ENCODE measurements at regions not wholly inside any gene's neighbourhood (a gene's known extent, or its start where the extent isn't known, plus 50 kb on each side); places are given as distances from the start of the nearest gene placed in this dataset.

DNA sequence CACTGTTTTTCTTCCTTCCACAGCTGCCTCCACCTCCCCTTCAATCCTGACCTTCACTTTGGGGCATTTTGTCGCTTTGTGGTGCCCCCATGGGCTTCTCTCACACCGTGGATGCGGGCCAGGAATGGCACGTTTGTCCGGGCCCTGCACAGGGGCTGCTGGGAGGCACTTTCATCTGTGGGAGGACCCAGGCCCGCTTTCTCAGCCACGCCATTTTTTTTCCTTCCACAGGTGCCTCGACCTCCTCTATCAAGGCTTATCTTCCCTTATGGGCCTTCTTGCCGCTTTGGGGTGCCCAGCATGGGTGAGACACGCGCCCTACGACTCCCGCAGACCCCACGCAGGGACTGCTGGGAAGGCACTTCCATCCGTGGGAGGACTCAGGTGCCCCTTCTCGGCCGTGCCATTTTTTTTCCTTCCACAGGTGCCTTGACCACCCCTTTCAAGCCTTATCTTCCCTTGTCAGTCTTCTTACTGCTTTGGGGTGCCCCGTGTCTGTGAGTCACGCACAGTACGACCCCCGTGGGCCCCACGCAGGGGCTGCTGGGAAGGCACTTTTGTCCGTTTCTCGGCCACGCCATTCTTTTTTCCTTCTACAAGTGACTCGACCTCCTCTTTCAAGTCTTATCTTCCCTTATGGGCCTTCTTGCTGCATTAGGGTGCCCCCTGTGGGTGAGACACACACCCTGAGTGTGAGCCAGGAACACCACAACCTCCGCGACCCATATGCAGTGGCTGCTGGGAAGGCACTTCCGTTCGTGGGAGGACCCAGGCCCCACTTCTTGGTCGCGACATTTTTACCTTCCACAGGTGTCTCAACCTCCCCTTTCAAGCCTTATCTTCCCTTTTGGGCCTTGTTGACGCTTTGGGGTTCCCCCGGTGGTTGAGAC, 270.7 kb downstream of the ALG10 start:
- no peak overlapping the region for H3K4me3 ChIP-seq (ENCODE audit: low read depth, low read length)
- H3K36me3 ChIP-seq (ENCODE audit: control insufficient read depth, insufficient read depth, low read length) = no peaks in the 10 kb centered on the region
- H3K4me2 ChIP-seq (ENCODE audit: low read length) = no peak overlapping the region
- H3K27me3 ChIP-seq (ENCODE audit: control insufficient read depth, insufficient read depth, low read length) = no peaks in the 10 kb centered on the region
- TF ChIP-seq, protein P1, sequence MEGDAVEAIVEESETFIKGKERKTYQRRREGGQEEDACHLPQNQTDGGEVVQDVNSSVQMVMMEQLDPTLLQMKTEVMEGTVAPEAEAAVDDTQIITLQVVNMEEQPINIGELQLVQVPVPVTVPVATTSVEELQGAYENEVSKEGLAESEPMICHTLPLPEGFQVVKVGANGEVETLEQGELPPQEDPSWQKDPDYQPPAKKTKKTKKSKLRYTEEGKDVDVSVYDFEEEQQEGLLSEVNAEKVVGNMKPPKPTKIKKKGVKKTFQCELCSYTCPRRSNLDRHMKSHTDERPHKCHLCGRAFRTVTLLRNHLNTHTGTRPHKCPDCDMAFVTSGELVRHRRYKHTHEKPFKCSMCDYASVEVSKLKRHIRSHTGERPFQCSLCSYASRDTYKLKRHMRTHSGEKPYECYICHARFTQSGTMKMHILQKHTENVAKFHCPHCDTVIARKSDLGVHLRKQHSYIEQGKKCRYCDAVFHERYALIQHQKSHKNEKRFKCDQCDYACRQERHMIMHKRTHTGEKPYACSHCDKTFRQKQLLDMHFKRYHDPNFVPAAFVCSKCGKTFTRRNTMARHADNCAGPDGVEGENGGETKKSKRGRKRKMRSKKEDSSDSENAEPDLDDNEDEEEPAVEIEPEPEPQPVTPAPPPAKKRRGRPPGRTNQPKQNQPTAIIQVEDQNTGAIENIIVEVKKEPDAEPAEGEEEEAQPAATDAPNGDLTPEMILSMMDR (IDR thresholded peaks at IDR 0.05) = no peak
- no peak overlapping the region for H3K9ac ChIP-seq
- no peaks in the 10 kb centered on the region for H3K79me2 ChIP-seq
- no peak overlapping the region for H2AFZ ChIP-seq
- H3K9me3 ChIP-seq (ENCODE audit: control insufficient read depth, low read length) = no peaks in the 10 kb centered on the region
- no peaks in the 10 kb centered on the region for H3K4me1 ChIP-seq
- no peak overlapping the region for H3K27ac ChIP-seq

DNA sequence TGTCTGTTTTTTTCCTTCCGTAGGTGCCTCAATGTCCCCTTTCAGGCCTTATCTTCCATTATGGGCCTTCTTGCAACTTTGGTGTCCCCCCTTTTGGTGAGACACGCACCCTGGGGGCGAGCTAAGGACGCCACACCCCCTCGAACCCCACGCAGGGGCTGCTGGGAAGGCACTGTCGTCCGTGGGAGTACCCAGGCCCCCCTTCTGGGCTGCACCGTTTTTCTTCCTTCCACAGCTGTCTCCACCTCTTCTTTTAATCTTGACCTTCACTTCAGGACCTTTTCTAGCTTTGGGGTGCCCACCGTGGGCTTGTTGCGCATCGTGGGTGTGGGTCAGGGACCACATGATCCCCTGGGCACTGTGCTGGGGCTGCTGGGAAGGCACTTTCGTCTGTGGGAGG, 271.8 kb downstream of the ALG10 start:
- no peaks in the 10 kb centered on the region for H3K9me3 ChIP-seq (ENCODE audit: control insufficient read depth, low read length)
- no peaks in the 10 kb centered on the region for H3K36me3 ChIP-seq (ENCODE audit: control insufficient read depth, insufficient read depth, low read length)

DNA sequence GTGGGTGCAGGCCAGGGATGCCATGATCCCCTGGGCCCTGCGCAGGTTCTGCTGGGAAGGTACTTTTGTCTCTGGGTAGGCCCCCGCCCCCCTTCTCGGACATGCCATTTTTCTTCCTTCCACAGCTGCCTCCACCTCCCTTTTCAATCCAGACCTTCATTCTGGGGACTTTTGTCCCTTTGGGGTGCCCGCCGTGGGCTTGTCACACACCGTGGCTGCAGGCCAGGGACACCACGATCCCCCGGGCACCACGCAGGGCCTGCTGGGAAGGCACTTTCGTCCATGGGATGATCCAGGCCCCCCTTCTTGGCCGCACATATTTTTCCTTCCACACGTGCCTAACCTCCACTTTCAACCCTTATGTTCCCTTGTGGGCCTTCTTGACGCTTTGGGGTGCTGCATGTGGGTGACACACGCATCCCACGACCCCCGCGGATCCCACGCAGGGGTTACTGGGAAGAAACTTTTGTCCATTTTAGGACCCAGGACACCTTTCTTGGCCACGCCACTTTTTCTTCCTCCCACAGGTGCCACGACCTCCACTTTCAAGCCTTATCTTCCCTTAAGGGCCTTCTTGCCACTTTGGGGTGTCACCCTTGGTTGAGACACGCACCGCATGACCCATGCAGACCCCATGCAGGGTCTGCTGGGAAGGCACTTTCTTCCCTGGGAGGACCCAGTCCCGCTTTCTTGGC, 272.5 kb downstream of the ALG10 start:
- Histone ChIP-seq H3K4me3 (ENCODE audit: low read depth, low read length) (no peak overlapping the region), H3K9ac (no peak overlapping the region), H3K4me2 (ENCODE audit: low read length) (no peak overlapping the region), H3K9me3 (ENCODE audit: control insufficient read depth, low read length) (no peaks in the 10 kb centered on the region), H3K27ac (no peak overlapping the region), H3K27me3 (ENCODE audit: control insufficient read depth, insufficient read depth, low read length) (no peaks in the 10 kb centered on the region), H3K36me3 (ENCODE audit: control insufficient read depth, insufficient read depth, low read length) (no peaks in the 10 kb centered on the region), H3K79me2 (no peaks in the 10 kb centered on the region), H3K4me1 (no peaks in the 10 kb centered on the region), H2AFZ (no peak overlapping the region)
- TF ChIP-seq, protein P1 (IDR thresholded peaks at IDR 0.05) = no peak

More for the DNA sequence above, 271.8 kb downstream of the ALG10 start:
- Histone ChIP-seq H3K4me1 (no peaks in the 10 kb centered on the region), H3K27me3 (ENCODE audit: control insufficient read depth, insufficient read depth, low read length) (no peaks in the 10 kb centered on the region), H3K9ac (no peak overlapping the region), H3K4me2 (ENCODE audit: low read length) (no peak overlapping the region), H2AFZ (no peak overlapping the region), H3K4me3 (ENCODE audit: low read depth, low read length) (no peak overlapping the region), H3K79me2 (no peaks in the 10 kb centered on the region), H3K27ac (no peak overlapping the region)
- TF ChIP-seq, protein P1 (IDR thresholded peaks at IDR 0.05) = no peak

DNA sequence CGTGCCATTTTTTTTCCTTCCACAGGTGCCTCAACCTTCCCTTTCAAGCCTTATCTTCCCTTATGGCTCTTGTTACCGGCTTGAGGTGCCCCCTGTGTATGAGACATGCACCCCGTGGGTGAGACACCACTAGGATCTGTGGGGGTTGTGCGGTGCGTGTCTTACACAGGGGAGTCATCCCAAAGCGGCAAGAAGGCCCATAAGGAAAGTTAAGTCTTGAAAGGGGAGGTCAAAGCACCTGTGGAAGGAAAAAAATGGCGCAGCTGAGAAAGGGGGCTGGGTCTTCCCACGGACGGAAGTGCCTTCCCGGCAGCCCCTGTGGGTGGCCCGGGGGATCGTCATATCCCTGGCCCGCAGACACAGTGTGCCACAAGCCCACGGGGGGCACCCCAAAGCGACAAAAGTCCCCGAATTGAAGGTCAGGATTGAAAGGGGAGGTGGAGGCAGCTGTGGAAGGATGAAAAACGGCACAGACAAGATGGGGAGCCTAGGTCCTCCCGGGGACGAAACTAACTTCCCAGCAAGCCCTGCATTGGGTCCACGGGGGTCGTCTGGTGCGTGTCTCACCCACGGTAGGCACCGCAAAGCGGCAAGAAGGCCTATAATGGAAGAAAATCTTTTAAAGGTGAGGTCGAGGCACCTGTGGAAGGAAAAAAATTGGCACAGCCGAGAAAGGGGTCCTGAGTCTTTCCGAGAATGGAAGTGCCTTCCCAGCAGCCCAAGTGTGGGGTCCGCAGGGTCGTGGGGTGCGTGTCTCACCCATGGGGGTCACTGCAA, 273.3 kb downstream of the ALG10 start:
- no peaks in the 10 kb centered on the region for H3K9me3 ChIP-seq (ENCODE audit: control insufficient read depth, low read length)
- H3K27me3 ChIP-seq (ENCODE audit: control insufficient read depth, insufficient read depth, low read length) = no peaks in the 10 kb centered on the region
- H3K79me2 ChIP-seq = no peaks in the 10 kb centered on the region
- no peak overlapping the region for H2AFZ ChIP-seq
- H3K4me1 ChIP-seq = no peaks in the 10 kb centered on the region
- no peaks in the 10 kb centered on the region for H3K36me3 ChIP-seq (ENCODE audit: control insufficient read depth, insufficient read depth, low read length)
- H3K4me3 ChIP-seq (ENCODE audit: low read depth, low read length) = no peak overlapping the region
- TF ChIP-seq, protein P1 (IDR thresholded peaks at IDR 0.05) = no peak
- no peak overlapping the region for H3K27ac ChIP-seq
- no peak overlapping the region for H3K4me2 ChIP-seq (ENCODE audit: low read length)
- no peak overlapping the region for H3K9ac ChIP-seq

All from parathyroid adenoma (tissue), 2 donors.